GM19395 (cell line): ENCODE measurements at regions not wholly inside any gene's neighbourhood (a gene's known extent, or its start where the extent isn't known, plus 50 kb on each side); places are given as distances from the start of the nearest gene placed in this dataset.
A peak's percentile ranks its signal among the peaks of the same experiment; 100 is the strongest.

Experiments used
- ATAC-seq: cut with Tn5 transposase; IDR thresholded peaks from one replicate; pipeline ENCODE4 v1.9.1; 2021; ENCODE audit warnings: mild to moderate bottlenecking, moderate library complexity; ENCODE audit not compliant: unreplicated experiment

GRCh38 chr10:81008726-81009125 is 471.0 kb downstream of the SH2D4B start:
- ATAC-seq, result no peak

- ATAC-seq, result no peak
Measured at GRCh38 chr10:81009296-81009695, 471.6 kb downstream of the SH2D4B start.

GRCh38 chr10:81013771-81014170 is 476.1 kb downstream of the SH2D4B start:
- no peak for ATAC-seq

- peak; percentile 90 for ATAC-seq
Measured at GRCh38 chr10:81019029-81019890, 481.6 kb downstream of the SH2D4B start.

- no peak for ATAC-seq
Measured at GRCh38 chr10:81021428-81022129, 483.9 kb downstream of the SH2D4B start.

- no peak for ATAC-seq
Measured at GRCh38 chr10:81026591-81026990, 488.9 kb downstream of the SH2D4B start.

GRCh38 chr10:81027223-81027622 is 489.5 kb downstream of the SH2D4B start:
- ATAC-seq, result no peak

GRCh38 chr10:81027706-81028105 is 490.0 kb downstream of the SH2D4B start:
- no peak for ATAC-seq

- ATAC-seq, result peak; percentile 79
Measured at GRCh38 chr10:81031774-81032173, 494.1 kb downstream of the SH2D4B start.

- ATAC-seq, result no peak
Measured at GRCh38 chr10:81034383-81034782, 496.7 kb downstream of the SH2D4B start.

- ATAC-seq, result peak; percentile 82
Measured at GRCh38 chr10:81036257-81036656, 498.6 kb downstream of the SH2D4B start.

- no peak for ATAC-seq
Measured at GRCh38 chr10:81040031-81040430, 502.3 kb downstream of the SH2D4B start.

- ATAC-seq, result no peak
Measured at GRCh38 chr10:81040940-81041339, 503.2 kb downstream of the SH2D4B start.

GRCh38 chr10:81042647-81043046 is 504.9 kb downstream of the SH2D4B start:
- ATAC-seq, result no peak

- ATAC-seq, result no peak
Measured at GRCh38 chr10:81065474-81065873, 527.8 kb downstream of the SH2D4B start.

- no peak for ATAC-seq
Measured at GRCh38 chr10:81068460-81068859, 530.8 kb downstream of the SH2D4B start.

GRCh38 chr10:81071087-81071796 is 533.5 kb downstream of the SH2D4B start:
- no peak for ATAC-seq

GRCh38 chr10:81073155-81073554 is 535.5 kb downstream of the SH2D4B start:
- ATAC-seq, result no peak

GRCh38 chr10:81081887-81082620 is 544.4 kb downstream of the SH2D4B start:
- ATAC-seq, result no peak

GRCh38 chr10:81082621-81083376 is 545.1 kb downstream of the SH2D4B start:
- ATAC-seq, result no peak
